Activated T-helper 17 cell treated with anti-CD3 and anti-CD28 coated beads, Interleukin-2, amount 50 U/mL, for 72 hours (primary cell): ENCODE measurements at regions not wholly inside any gene's neighbourhood (a gene's known extent, or its start where the extent isn't known, plus 50 kb on each side); places are given as distances from the start of the nearest gene placed in this dataset.
A peak's percentile ranks its signal among the peaks of the same experiment; 100 is the strongest.
"Not testable (repeated sequence)": the region's sequence is repeated elsewhere in the genome, so short reads cannot be mapped to it uniquely, and the experiment has no call there.

Experiments used
- ATAC-seq: fragments of 150-1000 bp; cut with Tn5 transposase; replicated peaks from 2 replicates; pipeline ENCODE4 v1.10.0; 2021; ENCODE audit warnings: mild to moderate bottlenecking, moderate library complexity
- H3K27ac Mint-ChIP-seq: one replicate; pipeline ENCODE4 v1.8.0; 2022; ENCODE audit warnings: mixed read lengths
- H3K27me3 Mint-ChIP-seq: one replicate; pipeline ENCODE4 v1.8.0; 2022; ENCODE audit warnings: mixed read lengths
- H3K36me3 Mint-ChIP-seq: one replicate; pipeline ENCODE4 v1.8.0; 2022; ENCODE audit warnings: low read depth, mild to moderate bottlenecking, mixed read lengths
- H3K4me1 Mint-ChIP-seq: one replicate; pipeline ENCODE4 v1.8.0; 2022; ENCODE audit warnings: mixed read lengths
- H3K4me3 Mint-ChIP-seq: one replicate; pipeline ENCODE4 v1.8.0; 2022; ENCODE audit warnings: mild to moderate bottlenecking, mixed read lengths
- H3K9me3 Mint-ChIP-seq: one replicate; pipeline ENCODE4 v1.8.0; 2022; ENCODE audit warnings: mixed read lengths

- H3K36me3 Mint-ChIP-seq, H3K27me3 Mint-ChIP-seq, H3K4me3 Mint-ChIP-seq, H3K4me1 Mint-ChIP-seq, ATAC-seq, H3K27ac Mint-ChIP-seq: not testable (repeated sequence)
- H3K9me3 Mint-ChIP-seq = peaks cover 18% of the 10 kb centered on the region
Observed at GRCh38 chr3:91348064-91348463, 2240.6 kb downstream of the EPHA3 start.

GRCh38 chr3:91349072-91349471 is 2241.7 kb downstream of the EPHA3 start:
- H3K4me1 Mint-ChIP-seq, H3K36me3 Mint-ChIP-seq, H3K4me3 Mint-ChIP-seq, H3K27me3 Mint-ChIP-seq, ATAC-seq, H3K27ac Mint-ChIP-seq: not testable (repeated sequence)
- H3K9me3 Mint-ChIP-seq = peaks cover 16% of the 10 kb centered on the region

- H3K27me3 Mint-ChIP-seq, H3K36me3 Mint-ChIP-seq, ATAC-seq, H3K4me1 Mint-ChIP-seq, H3K4me3 Mint-ChIP-seq, H3K27ac Mint-ChIP-seq: not testable (repeated sequence)
- H3K9me3 Mint-ChIP-seq = peaks cover 12% of the 10 kb centered on the region
Observed at GRCh38 chr3:91352161-91352560, 2244.7 kb downstream of the EPHA3 start.

- ATAC-seq, H3K27me3 Mint-ChIP-seq: not testable (repeated sequence)
- H3K9me3 Mint-ChIP-seq = peaks cover 12% of the 10 kb centered on the region
Observed at GRCh38 chr3:91359278-91359677, 2251.9 kb downstream of the EPHA3 start.

GRCh38 chr3:91383100-91383894 is 2275.9 kb downstream of the EPHA3 start:
- not testable (repeated sequence) for H3K27me3 Mint-ChIP-seq, H3K4me1 Mint-ChIP-seq, ATAC-seq, H3K27ac Mint-ChIP-seq, H3K36me3 Mint-ChIP-seq
- peaks cover 20% of the 10 kb centered on the region for H3K9me3 Mint-ChIP-seq
- H3K4me3 Mint-ChIP-seq = peak overlapping the region; percentile 19

More at GRCh38 chr3:91359278-91359677, 2251.9 kb downstream of the EPHA3 start:
- H3K4me1 Mint-ChIP-seq, H3K4me3 Mint-ChIP-seq, H3K27ac Mint-ChIP-seq, H3K36me3 Mint-ChIP-seq: not testable (repeated sequence)

- H3K27ac Mint-ChIP-seq, H3K4me3 Mint-ChIP-seq, H3K36me3 Mint-ChIP-seq, H3K9me3 Mint-ChIP-seq, H3K4me1 Mint-ChIP-seq, ATAC-seq, H3K27me3 Mint-ChIP-seq: not testable (repeated sequence)
Observed at GRCh38 chr3:91403938-91404337, 2296.5 kb downstream of the EPHA3 start.

- not testable (repeated sequence) for H3K4me1 Mint-ChIP-seq, H3K27me3 Mint-ChIP-seq, ATAC-seq, H3K4me3 Mint-ChIP-seq, H3K9me3 Mint-ChIP-seq, H3K36me3 Mint-ChIP-seq, H3K27ac Mint-ChIP-seq
Observed at GRCh38 chr3:91442063-91442462, 2334.6 kb downstream of the EPHA3 start.

GRCh38 chr3:91442483-91442882 is 2335.1 kb downstream of the EPHA3 start:
- not testable (repeated sequence) for ATAC-seq, H3K9me3 Mint-ChIP-seq, H3K4me3 Mint-ChIP-seq, H3K4me1 Mint-ChIP-seq, H3K36me3 Mint-ChIP-seq, H3K27me3 Mint-ChIP-seq, H3K27ac Mint-ChIP-seq

GRCh38 chr3:91448379-91448778 is 2341.0 kb downstream of the EPHA3 start:
- not testable (repeated sequence) for H3K4me1 Mint-ChIP-seq, H3K9me3 Mint-ChIP-seq, H3K27ac Mint-ChIP-seq, H3K4me3 Mint-ChIP-seq, H3K27me3 Mint-ChIP-seq, ATAC-seq, H3K36me3 Mint-ChIP-seq

- not testable (repeated sequence) for H3K27me3 Mint-ChIP-seq, H3K36me3 Mint-ChIP-seq, H3K27ac Mint-ChIP-seq, H3K4me1 Mint-ChIP-seq, H3K4me3 Mint-ChIP-seq, H3K9me3 Mint-ChIP-seq, ATAC-seq
Observed at GRCh38 chr3:91466517-91466916, 2359.1 kb downstream of the EPHA3 start.

GRCh38 chr3:91469251-91469650 is 2361.8 kb downstream of the EPHA3 start:
- not testable (repeated sequence) for H3K27ac Mint-ChIP-seq, H3K27me3 Mint-ChIP-seq, H3K4me3 Mint-ChIP-seq, H3K4me1 Mint-ChIP-seq, H3K9me3 Mint-ChIP-seq, ATAC-seq, H3K36me3 Mint-ChIP-seq

- H3K4me1 Mint-ChIP-seq, H3K27ac Mint-ChIP-seq, H3K27me3 Mint-ChIP-seq, ATAC-seq, H3K4me3 Mint-ChIP-seq, H3K9me3 Mint-ChIP-seq, H3K36me3 Mint-ChIP-seq: not testable (repeated sequence)
Observed at GRCh38 chr3:91485026-91485425, 2377.6 kb downstream of the EPHA3 start.

GRCh38 chr3:91485891-91486290 is 2378.5 kb downstream of the EPHA3 start:
- H3K4me3 Mint-ChIP-seq, H3K4me1 Mint-ChIP-seq, H3K36me3 Mint-ChIP-seq, H3K27me3 Mint-ChIP-seq, H3K9me3 Mint-ChIP-seq, H3K27ac Mint-ChIP-seq, ATAC-seq: not testable (repeated sequence)

- ATAC-seq, H3K4me1 Mint-ChIP-seq, H3K4me3 Mint-ChIP-seq, H3K27me3 Mint-ChIP-seq, H3K27ac Mint-ChIP-seq, H3K36me3 Mint-ChIP-seq: not testable (repeated sequence)
- peaks cover 10% of the 10 kb centered on the region for H3K9me3 Mint-ChIP-seq
Observed at GRCh38 chr3:91497712-91498111, 2390.3 kb downstream of the EPHA3 start.

- not testable (repeated sequence) for H3K27ac Mint-ChIP-seq, H3K4me3 Mint-ChIP-seq, H3K27me3 Mint-ChIP-seq, H3K36me3 Mint-ChIP-seq, ATAC-seq, H3K4me1 Mint-ChIP-seq
- H3K9me3 Mint-ChIP-seq = peaks cover 10% of the 10 kb centered on the region
Observed at GRCh38 chr3:91499850-91500249, 2392.4 kb downstream of the EPHA3 start.

GRCh38 chr3:91504874-91505273 is 2397.5 kb downstream of the EPHA3 start:
- H3K27ac Mint-ChIP-seq, H3K4me3 Mint-ChIP-seq, H3K27me3 Mint-ChIP-seq, H3K36me3 Mint-ChIP-seq, H3K9me3 Mint-ChIP-seq, H3K4me1 Mint-ChIP-seq, ATAC-seq: not testable (repeated sequence)
